C1 segment of cervical spinal cord (tissue), 14 donors: ENCODE measurements at regions not wholly inside any gene's neighbourhood (a gene's known extent, or its start where the extent isn't known, plus 50 kb on each side); places are given as distances from the start of the nearest gene placed in this dataset.
"Not testable (repeated sequence)": the region's sequence is repeated elsewhere in the genome, so short reads cannot be mapped to it uniquely, and the experiment has no call there.

ENCODE experiments used
- DNase-seq, 14 donors: peaks; one replicate each; lab custom pipeline; 2025; lab: John Stamatoyannopoulos, UW

DNA sequence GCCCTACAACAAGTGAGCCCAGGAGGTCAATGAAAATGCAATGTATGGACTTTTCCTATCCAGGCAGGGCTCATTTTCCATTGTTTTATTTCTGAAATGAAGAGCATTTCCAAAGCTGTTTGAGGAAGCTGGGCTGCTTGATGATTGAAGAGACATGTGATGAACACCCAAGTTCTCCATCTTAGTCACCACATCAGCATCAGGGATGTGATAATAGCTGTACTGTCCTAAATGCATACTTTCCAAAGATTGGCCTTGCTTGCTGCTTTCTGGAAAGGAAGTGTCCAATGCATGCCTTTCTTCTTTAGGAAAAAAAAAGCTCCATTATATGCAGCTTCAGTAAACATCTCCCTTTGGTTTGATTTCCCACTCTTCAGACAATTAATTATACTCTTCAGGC is 425.9 kb upstream of the RUNX1 start:
- peak in 1 of 14 donors; percentile 8 for DNase-seq

DNA sequence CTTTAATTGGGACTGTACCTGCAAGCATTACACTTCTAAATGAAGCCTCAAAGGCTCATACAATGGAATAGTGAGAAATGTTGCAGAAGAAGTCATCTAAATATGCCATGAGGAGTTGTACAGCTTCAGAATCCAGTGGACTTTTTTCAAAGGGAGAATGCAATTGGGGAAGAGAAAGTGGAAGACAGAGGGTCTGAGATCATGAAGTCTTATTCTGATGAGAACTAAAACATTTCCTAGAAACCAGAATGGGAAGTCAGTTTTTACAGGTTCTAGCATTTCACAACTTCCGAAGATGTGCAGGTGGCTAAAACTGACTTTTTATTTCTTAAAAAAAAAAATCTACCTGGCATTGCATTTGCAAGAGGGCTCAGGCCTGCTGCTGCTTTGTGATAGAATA is 424.4 kb upstream of the RUNX1 start:
- DNase-seq, result no peak

DNA sequence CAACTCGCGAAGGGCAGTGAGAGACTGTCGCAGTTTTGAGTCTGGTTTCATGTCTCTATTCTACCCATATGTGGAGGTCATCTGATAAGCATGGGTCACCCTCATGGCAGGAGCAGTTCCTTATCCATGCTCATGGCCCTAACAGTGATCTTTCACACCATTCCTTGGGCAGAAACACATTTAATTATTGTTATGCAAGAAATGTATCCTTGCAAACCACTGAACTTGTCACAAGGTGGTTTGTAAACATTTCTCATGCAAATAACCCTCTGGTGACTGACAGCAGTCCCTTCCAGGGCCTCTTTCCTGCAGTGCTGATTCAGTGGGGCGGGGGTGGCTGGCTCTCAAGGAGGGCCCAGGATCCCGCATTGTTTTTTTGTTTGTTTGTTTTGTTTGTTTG is 421.4 kb upstream of the RUNX1 start:
- no peak for DNase-seq

DNA sequence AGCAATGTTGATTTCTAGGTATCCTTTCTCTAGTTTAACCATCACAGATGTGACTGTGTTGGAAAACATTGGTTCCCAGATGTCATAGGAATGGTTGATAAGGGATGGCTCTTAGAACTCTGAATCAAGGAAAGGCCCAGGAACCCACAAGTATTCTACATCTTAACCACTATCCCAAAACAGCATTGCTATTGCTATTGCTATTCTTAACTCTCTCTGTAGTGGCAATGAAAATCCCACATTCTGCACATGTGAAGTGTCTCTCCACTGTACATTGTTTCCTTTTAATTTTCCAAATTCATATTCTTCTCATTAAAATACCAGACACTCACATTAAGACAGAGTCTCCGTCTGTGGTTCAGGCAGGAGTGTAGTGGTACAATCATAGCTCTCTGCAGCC is 420.4 kb upstream of the RUNX1 start:
- no peak for DNase-seq

DNA sequence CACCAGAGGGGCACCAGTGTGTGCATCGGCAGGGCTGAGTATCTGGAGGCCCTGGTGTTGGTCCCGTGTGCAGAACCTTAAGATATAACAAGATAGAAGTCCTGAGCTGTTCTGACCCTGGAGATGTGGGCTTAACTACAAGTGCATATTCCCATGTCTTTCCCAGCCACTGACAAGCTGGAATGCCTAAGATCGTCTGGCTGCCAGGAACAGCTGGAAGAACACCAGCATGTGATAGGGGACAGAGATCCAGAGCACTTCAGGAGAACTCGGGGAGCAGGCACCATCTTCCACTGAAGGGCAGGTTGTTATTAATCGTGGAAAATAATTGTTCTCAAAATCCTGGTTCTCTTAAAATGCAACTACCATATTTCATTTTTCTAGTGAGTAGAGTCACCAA is 419.9 kb upstream of the RUNX1 start:
- DNase-seq, result no peak

DNA sequence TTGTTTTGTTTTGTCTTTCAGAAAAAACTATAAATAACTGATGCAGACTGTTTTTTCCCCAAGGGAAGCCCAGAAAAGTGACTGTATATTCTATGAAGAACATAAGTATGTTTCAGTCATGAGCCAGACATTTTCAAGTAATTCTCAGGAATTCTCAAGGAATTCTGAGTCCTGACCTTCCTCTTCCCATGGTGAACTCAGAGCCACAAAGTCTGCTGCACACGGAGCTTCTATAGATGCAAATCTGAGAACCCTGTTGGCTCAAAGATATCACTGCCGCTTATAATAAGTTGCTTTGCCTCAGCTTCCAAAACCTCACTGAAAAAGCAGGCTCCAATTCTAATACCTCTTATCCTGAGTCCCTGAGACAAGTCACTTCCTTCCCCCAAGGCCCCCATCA is 418.5 kb upstream of the RUNX1 start:
- no peak for DNase-seq

DNA sequence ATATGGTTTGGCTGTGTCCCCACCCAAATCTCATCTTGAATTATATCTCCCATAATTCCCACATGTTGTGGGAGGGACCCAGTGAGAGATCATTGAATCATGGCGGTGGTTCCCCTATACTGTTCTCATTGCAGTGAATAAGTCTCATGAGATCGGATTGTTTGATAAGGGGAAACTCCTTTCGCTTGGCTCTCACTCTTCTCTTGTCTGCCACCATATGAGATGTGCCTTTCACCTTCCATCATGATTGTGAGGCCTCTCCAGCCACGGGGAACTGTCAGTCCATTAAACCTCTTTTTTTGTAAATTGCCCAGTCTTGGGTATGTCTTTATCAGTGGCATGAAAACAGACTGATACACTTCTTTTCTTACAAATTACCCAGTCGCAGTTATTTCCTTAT is 417.6 kb upstream of the RUNX1 start:
- not testable (repeated sequence) for DNase-seq

DNA sequence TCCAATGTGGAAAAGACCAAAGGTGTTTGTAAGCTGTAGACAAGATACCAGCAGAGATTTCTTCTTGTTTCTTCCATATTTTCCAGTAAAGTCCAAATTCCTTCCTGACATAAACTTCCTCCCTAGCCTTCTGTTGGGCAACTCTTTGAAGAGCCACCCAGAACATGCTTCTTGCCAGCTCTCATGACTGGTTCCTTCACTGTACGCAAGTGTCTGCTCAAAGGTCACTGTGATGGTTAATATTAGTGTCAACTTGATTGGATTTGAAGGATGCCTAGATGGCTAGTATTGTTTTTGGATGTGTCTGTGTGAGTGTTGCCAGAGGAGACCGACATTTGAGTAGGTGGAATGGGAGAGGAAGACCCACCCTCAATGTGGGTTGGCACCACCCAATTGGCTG is 416.6 kb upstream of the RUNX1 start:
- DNase-seq, result no peak

DNA sequence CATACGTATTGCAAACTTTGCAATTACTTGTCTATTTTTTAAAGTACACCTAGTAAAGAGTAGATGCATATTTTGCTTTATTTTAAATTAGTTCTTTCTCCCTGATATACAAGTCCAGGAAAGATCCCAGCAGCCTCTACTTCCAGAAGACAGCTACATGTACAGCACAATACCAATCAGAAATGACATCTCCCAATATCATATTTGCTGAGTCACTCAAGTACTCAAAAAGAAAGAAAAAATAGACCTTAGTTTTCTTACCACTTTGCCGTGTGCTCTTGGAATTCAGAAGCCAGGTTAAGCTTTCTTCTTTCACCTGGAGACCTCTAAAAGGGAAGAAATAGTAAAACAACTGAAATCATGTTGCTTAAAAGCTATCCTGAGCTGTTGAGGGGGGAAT is 412.6 kb upstream of the RUNX1 start:
- no peak for DNase-seq

DNA sequence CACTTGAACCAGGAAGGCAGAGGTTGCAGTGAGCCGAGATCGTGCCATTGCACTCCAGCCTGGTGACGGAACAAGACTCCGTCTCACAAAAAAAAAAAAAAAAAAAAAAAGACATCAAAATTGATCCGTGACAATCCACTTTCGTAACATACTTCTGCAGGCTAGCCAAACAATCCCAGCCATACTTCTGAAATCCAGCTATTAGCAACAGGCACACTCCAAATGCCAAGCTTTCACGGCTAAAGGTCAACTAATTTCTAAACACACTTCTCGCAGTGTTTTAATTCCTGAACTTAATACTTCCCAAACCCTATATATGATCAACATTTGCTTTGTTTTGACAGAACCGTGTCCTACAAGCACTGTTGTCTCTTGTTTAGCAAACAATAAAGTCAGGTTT is 411.3 kb upstream of the RUNX1 start:
- DNase-seq, result no peak

DNA sequence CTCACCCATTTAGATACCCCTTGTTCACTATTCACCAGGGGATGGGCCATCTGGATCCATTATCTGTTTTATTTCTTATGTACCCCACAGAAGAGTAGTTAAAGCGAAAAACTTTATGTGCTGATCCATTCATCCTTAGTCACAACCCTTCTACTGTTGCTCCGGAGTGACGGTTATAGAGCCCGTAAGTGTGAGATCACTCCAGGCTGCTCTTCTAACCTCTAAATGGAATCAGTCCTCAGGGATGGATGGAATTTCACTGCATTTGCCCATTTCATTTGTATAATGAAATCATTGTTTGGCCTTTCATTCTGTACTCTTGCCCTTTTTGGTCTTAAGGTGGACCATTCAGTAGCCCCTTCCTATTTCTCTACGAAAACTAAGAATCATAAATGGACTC is 409.3 kb upstream of the RUNX1 start:
- no peak for DNase-seq

DNA sequence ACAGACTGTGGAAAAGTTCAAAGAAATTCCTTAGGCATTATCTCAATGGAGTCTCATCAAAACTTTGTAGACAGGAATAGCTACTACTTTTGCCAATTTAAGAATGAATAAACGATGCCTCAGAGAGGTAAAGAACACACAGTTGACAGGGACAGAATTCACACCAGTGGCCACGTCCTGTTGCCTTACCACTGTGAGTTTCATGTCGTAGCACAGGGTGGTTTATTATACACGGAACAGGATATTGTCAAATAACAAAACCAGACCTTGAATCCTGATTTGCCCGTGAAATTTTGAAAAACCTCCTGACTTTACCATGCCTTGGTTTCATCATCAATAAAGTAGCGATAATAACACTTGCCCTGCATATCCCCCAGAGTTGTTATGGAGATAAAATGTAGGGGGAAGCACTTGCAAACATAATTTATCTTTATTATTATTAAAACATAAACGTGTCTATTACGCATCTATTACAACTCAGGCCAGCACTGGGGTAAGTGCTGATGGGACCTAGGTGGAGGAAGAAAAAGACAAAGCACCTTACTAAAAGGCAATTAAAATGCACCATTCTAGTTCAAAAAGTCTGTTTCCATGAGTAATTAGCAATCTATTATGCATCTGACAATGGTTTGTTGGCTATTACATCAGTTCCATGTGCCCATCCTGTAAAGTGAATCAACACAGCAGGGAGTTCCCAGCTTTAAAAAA is 408.1 kb upstream of the RUNX1 start:
- DNase-seq, result no peak

DNA sequence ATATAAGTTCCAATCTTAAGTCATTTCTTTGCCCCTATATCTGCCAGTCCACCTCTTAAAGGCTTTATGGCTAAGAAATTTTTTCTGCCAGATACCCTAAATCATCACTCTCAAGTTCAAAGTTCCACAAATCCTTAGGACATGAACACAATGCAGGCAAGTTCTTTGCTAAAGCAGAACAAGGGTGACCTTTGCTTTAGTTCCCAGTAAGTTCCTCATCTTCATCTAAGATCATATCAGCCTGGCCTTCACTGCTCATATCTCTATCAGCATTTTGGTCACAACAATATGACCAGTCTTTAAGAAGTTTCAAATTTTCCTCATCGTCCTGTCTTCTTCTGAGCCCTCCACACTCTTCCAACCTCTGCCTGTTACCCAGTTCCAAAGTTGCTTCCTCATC is 402.2 kb upstream of the RUNX1 start:
- DNase-seq, result no peak

DNA sequence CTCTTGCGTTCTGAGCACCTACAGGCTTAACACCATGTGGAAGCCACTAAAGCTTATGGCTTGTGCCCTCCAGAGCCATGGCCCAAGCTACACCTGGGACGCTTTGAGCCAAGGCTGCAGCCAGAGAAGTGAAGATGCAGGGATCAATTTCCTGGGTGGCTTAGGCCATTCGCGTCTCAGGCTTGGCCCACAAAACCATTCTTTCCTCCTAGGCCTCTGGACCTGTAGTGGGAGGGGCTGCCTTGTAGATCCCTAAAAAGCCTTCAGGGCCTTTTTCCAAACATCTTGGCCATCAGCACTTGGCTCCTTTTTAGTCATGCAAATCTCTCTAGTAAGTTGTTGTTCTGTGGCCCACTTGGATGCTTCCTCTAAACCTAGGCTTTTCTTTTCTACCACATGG is 401.7 kb upstream of the RUNX1 start:
- no peak for DNase-seq

DNA sequence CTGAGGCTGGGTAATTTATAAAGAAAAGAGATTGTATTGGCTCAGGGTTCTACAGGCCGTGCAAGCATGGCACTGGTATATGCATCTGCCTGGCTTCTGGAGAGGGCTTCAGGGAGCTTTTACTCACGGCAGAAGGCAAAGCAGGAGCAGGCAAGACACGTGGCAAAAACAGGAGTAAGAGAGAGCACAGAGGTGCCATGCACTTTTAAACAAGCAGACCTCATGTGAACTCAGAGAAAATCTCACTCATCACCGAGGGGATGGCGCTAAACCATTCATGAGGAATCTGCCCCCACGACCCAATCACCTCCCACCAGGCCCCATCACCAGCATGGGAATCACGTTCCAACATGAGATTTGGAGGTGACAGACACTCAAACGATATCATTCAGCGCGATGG is 400.7 kb upstream of the RUNX1 start:
- DNase-seq, result no peak

DNA sequence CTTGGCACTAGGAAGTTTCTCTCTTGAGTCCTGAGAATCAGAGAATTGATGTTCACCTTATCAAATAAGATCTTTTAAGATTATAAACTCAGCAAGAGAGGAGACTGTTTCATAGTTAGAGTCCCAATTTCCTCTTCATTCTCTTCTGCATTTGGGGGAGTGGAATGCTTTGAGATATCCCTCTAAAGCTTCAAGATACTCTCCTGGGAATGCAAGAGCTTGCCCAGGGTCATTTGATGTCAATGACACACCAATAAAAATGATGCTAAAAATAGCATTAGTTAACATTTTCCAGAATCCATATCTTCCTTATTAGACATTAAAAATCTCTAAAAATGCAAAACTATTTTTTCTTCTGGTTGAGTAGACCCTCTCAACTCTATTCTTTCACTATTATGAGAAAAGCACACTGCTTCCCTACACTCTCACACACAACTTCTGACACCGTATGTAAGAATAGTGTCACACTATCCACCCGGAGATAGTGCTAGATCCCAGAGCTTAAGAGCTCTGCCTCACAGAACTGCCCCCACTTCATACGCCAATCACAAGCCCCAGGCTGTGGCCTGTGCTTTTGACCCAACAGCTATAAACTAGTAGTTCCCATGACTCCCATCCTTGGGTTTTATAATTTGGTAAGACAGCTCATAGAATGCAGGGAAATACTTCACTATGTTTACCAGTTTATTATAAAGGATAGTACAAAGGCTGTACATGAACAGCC is 399.9 kb upstream of the RUNX1 start:
- DNase-seq, result no peak

DNA sequence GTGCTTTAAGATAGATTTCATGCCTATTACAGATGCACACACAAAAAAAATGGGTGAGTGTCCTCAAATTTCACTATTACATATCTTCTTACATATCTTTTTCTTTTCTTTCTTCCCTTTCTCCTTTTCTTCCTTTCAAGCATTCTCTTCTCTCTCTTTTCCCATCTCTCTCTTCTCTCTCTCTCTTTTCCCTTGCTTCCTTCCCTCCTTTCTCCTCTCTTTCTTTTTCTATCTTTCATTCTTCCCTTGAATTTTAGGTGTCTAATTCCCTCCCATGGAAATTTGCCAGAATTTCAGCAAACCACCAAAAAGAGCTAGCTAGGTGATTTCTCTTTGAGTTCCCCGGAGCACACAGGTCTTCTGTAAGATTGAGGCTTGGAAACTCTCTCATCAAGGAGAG is 395.3 kb upstream of the RUNX1 start:
- DNase-seq, result no peak

DNA sequence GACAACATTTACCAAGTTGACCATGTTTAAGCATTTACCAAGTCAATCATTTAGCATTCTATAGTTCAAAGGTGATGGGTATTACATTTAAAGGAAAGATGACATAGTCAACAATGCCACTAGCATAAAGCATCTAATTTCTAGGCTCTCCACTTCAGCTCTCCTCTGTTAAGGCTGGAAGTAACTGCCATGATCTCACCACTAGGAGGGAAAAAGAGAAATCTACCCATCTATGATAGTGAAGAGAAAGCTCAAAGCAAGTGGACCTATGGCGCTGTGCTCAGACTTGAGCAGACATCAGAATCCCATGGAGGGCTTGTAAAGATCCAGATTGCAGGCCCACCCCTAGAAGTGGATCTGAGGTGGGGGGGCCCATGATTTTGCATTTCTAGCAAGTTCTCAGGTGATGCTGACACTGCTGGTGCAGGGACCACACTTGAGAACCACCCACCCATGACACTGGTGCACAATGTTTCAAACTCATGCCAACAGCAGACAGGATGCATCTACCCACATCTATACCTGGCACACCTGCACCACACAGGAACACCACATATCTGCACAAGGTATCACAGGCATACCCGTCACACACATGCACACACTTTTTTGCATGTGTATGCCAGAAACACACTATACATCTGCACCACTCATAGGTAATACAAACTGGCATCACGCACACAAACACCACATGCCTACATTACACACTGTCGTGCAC is 392.9 kb upstream of the RUNX1 start:
- DNase-seq, result no peak

DNA sequence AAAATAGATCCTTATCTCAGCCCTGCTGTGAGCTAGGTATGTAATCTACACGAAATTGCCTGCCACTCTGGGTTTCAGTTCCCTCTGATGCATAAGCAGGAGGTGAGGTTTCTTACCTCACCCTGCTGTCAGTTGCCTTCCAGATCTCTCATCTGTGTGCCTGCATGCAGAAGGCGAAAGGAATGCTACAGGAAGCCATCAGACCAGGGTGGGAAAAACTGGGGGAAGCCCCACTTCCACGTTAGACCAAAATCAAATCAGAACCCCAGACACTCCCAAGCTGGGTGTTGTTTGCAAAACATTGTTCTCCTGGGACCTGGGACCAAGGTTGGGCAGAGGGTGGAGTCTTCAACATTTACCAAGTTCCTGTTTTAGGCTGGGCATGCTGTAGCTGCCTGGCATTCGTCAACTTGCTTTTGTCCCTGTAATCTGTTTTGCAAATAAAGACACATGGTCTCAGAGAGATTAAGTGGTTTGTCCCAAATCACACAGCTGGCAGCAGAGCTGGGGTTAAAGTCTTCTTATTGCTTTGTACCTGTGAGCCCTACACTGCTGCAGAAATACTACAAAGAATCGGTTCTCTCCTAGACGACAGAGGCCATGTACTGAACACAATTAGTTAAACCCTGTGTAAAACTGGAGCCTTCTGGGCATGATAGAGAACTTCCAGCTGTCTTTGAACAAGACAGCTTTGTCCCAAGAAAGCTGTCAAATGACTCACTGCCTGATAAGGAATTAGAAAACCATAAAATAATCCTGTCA is 389.7 kb upstream of the RUNX1 start:
- no peak for DNase-seq

DNA sequence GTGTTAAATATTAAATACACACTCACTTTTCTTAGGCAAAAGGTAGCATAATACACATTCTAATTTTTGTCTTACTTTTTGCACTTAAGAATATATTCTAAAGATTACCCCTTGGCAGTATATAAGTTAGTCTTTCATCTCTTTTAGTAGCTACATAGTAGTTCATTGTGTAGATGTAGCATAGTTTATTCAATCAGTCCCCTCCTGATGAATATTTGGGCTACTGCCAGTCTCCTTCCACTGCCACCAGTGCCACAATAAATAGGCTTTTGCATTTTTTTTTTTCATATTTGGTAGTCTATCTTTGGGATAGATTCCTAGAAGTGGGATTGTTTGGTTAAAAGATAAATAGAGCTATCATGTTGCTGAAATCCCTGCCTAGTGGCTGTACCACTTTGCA is 388.8 kb upstream of the RUNX1 start:
- DNase-seq, result no peak

DNA sequence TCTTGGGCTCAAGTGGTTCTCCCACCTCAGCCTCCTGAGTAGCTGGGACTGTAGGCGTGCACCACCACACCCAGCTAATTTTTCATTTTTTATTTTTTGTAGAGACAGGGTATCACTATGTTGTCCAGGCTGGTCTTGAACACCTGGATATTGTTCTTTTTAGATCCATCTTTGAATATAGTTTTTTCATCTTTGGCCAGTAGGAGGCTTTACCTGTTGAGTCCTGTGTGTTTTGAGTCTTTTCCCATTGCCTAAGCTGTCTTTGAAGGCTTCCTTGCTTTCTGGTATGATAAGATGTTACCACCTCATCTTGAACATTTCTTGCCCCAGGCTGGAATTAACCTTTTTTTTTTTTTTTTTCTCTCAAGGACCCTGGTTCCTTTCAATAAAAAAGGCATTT is 387.8 kb upstream of the RUNX1 start:
- DNase-seq, result no peak

DNA sequence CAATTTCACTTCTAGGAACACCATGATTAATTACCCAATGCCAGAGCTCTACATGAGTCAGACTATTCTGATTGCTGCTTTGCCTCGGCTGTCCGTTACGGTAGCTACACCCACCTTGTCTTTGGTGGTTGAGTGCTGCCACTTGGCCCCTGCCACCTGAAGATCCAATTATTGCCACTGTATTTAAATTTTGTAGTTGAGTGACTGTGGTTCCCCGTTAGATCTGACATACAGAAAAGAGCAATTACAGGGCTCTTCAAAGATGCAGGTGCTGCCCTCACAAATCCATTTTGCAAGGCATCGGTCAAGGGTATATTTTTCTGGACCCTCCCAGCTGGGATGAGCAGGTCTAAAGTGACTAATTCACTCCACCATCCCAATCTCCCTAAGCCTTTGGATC is 383.5 kb upstream of the RUNX1 start:
- not testable (repeated sequence) for DNase-seq
